MV-4-11 (cell line): ENCODE measurements at regions not wholly inside any gene's neighbourhood (a gene's known extent, or its start where the extent isn't known, plus 50 kb on each side); places are given as distances from the start of the nearest gene placed in this dataset.
A peak's percentile ranks its signal among the peaks of the same experiment; 100 is the strongest.
"Not testable (repeated sequence)": the region's sequence is repeated elsewhere in the genome, so short reads cannot be mapped to it uniquely, and the experiment has no call there.

Source experiments
- DNase-seq: peaks from one replicate; lab custom pipeline; 2025; lab: John Stamatoyannopoulos, UW

DNA sequence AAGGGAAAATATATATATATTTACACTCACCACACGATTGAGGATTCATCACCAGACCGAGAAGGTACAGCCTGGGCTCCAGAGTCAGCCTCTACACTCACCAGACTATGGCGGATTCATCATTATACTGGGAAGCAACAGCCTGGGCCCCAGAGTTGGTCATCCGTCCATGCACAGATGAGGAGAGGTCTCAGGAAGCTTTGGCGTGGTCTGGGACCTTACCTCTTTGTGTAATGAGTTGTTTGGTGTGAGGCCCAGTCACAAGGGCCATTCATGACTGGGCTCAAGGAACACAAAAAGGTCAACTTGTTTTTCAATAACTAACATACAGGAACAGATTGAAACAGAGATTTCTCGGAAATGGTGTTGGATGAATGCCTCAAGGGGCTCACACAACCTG, 926.1 kb downstream of the FAM133A start:
- no peak for DNase-seq

DNA sequence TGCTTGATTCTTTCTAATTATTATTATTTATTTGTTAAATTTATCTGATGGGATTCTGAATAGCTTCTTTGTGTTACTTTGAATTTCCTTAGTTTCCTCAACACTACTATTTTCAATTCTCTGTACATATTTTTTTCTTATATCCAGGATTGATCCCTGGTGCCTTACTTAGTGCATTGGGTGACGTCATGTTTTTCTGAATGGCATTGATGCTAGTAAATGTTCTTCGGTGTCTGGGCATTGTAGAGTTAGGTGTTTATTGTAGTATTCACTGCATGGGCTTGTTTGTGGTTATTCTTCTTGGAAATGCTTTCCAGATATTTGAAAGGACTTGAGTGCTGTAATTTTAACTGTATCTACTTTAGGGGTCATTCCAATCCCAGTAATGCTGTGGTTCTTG, 938.1 kb downstream of the FAM133A start:
- DNase-seq = no peak

DNA sequence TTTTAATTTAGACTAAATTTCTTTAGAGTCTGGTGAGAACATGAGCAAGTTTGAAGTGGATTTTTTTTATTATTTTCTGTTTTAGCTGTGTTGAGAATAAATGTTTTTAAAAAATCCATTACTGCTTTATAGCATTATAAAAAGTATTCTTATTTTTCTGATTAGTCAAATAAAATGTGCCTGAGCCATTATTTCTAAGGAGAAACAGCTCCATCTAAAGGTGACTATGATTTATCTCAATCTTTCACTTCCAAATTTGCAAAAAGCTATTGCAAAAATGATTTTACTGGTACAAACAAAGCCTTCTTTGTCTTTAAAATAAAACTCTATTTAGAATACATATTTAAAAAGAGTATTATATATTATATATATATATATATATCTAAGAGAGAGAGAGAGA, 959.2 kb downstream of the FAM133A start:
- DNase-seq = no peak

DNA sequence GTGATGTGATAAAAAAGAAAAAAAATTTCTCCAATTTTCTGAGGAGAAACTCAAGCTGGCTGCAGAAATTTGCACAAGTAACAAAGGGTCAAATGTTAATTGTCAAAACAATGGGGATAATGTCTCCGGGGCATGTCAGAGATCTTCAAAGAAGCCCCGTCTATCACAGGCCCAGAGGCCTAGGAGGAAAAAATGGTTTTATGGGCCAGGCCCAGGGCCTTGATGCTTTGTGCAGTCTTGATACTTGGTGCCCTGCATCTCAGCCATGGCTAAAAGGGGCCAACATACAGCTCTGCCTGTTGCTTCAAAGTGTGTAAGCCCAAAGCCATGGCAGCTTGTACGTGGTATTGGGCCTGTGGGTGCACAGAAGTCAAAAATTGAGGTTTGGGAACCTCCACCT, 961.0 kb downstream of the FAM133A start:
- no peak for DNase-seq

DNA sequence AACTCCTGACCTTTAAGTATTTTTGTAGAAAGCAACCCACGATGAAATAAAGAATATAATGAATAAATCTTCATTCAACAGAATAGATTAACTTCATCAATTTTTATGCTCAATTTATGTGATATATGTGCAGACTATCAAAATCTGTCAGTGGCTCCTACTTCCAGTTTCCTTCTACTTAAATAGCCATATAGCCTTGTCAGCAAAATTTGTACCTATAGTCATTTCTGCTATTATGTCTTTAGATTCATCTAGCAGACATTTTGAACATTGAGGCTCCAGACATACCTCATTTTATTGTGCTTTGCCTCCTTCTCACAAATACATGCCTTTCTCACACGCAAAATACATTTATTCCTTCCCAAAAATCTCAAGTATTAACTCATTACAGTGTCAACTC, 971.7 kb downstream of the FAM133A start:
- DNase-seq = no peak

DNA sequence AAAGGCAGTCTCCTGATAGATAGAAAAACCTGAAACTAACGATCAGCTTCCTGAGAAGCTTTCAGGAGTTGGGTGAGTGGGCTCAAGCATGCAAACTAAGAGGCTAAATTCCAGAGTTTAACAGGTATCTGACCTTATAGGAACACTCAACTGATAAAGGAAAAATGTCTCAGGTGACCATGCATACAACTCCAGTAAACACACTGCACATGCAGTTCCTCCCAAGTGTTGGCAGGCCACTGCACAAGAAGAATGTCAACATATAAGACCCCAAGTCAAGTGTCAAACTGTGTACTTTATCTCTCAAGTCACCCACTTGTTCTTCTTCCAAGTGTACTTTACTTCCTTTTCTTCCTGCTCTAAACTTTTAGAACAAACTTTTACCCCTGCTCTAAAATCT, 981.2 kb downstream of the FAM133A start:
- DNase-seq = no peak

DNA sequence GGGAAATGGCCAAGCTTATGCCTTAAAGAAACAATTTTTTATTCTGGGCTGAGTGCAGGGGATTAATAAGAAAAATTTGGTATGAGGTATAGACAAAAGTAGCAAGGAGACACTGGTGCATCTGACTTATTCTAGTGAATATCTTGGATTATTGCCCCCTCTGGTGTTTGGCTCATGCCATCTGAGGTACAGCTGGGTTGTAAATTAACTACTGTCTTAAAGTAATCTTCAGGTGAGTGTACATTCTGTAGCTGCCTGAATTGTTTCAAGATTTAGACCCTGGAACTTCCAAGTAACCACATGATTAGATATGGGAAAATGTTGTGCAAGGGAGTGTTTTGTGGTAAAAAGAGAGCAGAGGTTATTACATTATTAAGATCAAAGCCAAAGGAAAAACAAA, 988.7 kb downstream of the FAM133A start:
- DNase-seq = no peak

DNA sequence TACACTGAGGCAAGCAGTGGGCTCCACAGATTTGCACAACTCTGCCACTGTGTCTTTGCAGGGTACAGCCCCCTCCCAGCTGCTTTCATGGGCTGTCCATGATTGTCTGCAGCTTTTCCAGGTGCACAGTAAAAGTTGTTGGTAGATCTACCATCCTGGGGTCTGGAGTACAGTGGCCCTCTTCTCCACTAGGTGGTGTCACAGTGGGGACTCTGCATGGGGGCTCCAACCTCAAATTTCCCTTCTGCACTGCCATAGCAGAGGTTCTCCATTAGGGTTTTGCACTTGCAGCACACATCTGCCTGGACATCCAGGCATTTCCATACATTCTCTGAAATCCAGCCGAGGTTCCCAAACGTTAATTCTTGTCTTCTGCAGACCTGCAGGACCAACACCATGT, 1002.3 kb downstream of the FAM133A start:
- no peak for DNase-seq

DNA sequence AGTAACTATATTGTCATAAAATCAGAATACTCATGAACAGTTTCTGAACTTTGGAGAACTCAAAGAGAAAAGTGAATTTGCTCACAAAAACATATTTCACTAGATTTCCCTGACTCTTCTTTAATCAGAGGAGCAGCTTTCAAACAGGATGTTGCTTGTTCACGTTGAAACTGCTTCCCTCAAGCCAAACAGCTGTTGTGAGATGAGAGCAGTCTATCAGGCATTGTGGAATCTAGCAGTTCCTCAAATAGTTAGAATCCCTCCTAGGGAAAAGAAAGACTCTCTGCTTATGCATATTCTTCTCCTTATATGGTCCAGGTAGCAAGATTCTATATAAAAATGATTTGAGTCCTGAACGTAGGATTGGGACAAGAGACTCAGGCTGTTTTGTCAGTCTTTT, 1012.1 kb downstream of the FAM133A start:
- DNase-seq = no peak

DNA sequence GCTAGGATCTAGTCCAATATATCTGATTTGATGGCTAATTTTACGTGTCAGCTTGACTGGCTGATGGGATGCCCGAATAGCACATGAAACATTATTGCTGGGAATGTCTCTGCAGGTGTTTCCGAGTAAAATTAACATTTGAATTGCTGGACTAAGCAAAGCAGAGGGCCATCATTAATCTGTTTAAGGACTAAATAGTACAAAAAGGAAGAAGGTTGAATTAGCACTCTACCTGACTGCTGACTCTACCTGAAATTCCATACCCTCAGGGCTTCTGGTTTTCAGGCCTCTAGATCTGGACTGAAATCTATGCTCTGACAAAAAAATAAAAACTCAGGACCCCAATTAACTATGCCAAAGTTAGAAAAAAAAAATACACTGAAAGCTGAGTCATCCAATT, 1021.9 kb downstream of the FAM133A start:
- no peak for DNase-seq

DNA sequence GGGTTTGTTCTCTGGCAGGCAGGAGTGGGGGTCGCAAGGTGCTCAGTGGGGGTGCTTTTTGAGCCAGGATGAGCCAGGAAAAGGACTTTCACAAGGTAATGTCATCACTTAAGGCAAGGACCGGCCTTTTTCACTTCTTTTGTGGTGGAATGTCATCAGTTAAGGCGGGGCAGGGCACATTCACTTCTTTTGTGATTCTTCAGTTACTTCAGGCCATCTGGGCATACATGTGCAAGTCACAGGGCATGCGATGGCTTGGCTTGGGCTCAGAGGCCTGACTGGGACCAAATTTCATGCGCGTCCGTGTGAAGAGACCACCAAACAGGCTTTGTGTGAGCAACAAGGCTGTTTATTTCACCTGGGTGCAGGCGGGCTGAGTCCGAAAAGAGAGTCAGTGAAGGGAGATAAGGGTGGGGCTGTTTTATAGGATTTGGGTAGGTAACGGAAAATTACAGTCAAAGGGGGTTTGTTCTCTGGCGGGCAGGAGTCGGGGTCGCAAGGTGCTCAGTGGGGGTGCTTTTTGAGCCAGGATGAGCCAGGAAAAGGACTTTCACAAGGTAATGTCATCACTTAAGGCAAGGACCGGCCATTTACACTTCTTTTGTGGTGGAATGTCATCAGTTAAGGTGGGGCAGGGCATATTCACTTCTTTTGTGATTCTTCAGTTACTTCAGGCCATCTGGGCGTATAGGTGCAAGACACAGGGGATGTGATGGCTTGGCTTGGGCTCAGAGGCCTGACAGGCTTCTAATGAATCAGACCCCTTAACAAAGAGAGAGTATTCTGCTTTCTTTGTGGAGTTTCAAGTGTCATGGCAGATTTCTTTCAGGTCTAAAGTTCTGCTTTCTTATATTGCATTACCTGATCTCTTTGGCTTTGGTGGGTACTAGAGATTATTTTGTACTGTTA, 1030.6 kb downstream of the FAM133A start:
- not testable (repeated sequence) for DNase-seq

DNA sequence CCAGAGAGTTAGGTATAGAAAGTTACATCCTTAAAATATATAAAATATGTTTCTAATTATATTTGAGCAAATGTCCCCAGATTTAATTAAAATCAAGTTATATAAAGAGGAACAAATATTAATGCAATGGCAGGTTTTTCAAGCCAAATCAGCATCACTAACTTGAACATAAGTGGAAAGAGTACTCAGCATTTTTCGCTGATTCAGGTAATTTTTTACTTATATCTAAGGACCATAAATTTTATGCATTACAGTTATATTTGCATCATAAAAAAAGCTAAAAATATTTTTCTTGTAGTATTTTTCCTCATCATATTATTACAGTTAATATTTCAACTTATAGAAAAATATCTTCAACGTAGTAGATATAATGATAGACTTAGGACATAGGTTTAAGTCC, 1047.4 kb downstream of the FAM133A start:
- no peak for DNase-seq

DNA sequence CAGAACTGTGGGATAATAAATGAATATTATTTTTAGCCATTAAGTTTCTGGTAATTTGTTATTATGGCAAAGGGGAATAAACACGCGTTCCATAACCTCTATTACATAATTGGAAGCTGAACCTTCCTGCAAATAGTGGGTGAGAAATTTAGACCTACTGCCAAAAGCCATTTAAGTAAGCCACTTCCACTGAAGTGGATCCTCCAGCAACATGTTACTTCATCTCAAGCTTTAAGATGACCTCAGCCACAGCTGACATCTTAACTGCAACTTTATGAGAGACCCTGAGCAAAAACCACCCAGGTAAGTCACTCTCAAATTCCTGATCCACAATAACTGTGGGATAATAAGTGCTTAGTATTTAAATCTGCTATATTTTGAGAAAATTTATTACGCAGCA, 1048.6 kb downstream of the FAM133A start:
- DNase-seq = no peak

DNA sequence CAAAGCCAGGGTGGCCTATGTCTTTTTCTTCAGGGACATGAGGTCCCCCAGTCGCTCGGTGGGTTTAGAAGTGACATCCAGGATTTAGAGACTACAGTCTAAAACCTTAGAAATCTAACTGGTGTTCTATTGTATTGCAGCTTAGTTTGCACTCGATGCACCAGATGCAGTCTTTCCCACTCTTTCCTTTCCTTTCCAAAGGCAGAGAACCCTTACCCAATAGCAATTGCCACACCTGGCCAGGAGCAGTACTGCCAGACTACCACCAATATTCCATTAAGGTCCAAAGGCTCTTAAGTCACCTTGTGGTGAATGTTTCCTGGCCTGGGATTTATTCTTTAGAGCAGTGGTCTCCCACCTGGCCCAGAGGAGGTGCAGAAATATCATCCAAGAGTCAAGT, 1068.8 kb downstream of the FAM133A start:
- DNase-seq = no peak

DNA sequence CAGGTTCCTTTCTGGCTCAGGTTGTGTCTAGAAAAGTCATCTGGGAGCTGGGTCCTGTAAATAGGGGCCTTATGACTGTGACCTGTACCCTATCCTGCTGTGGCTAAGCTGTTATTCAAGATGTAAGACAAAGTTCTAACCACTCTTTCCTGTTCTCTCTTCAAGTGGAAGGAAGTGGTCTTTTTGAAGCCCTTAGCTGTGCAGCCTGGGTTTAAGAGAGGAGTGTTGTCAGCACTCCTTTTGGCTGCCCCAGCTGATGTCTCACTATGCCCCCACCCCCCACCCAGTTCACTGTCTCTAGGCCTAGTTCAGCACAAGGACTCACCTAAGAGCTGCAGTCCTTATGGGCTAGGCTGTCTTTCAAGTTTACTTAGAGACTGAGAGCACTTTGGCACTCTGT, 1069.5 kb downstream of the FAM133A start:
- peak; percentile 39 for DNase-seq

DNA sequence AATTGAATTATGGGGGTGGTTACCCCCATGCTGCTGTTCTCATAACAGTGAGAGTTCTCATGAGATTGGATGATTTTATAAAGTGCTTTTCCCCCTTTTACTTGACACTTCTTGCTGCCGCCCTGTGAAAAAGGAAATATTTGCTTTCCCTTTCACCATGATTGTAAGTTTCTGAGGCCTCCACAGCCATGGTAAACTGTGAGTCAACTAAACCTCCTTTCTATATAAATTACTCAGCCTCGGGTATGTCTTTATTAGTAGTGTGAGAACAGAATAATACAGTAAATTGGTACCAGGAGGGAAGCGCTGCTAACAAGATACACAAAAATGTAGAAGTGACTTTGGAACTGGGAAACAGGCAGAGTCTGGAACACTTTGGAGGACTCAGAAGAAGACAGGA, 1070.8 kb downstream of the FAM133A start:
- no peak for DNase-seq

DNA sequence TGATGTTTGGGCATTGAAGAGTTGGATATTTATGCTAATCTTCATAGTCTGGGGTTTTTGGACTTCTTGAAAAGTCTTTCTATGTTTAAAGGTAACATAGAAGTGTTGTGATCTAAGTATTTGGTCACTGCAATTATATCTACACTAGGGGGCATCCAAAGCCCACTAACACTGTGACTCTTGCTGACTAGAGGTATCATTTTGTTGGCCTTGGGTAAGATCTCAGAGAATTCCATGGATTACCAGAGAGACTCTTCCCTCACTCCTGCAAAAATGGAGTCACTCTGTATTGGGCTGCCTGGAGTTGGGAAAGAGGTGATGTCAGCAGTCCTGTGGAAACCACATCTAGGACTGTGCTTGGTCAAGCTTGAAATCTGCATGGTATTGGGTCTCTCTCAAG, 1077.6 kb downstream of the FAM133A start:
- no peak for DNase-seq

DNA sequence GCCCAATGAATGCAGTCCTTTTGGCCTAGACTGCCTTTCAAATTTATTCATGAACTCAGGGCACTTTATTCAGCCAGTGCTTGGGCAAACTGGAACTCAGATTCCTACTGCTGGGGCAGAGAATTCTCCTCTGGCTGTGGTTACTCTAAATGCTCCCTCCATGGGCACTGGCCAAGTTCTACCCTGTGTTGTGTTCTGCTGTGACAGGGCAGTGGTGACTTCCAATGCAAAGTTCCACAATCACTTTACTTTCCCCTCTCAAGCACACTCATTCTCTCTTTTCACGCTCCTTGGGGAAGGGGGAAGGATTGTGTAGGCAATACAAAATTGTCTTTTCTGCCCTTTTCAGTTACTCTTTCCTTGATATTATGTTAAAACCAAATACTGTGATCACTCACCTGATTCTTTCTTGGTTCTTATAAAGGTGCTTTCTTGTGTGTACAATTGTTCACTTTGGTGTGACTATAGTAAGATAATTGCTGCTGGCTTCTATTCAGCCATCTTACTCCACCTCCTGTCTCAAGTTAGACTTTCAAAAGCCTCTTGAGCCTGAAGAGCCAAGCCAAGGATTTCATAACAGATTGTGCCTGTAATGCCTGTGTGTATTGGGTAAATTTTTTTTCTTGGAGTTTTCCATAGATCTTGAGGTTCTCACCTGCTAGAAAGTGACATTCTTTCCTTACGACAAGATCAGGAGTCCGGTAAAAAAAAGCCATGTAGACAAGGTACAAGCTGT, 1078.6 kb downstream of the FAM133A start:
- DNase-seq = no peak

DNA sequence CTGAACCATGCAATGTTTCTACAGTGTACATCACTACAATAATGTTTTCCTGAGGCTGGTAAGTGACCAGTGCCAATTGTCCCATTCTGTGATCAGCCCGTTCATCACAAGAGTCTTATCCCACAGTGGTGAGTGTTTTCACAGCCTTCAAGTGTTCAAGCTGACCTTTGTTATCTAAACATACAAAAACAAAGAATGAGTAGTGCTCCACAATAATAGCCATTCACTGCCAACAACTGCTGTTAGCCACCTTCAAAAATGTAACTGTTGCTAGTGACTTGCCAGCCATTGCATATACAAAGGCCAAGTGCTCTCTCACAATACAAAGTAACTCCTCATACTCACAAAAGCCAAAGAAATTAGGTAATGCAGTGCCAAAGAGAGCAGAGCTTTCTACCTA, 1084.1 kb downstream of the FAM133A start:
- no peak for DNase-seq

DNA sequence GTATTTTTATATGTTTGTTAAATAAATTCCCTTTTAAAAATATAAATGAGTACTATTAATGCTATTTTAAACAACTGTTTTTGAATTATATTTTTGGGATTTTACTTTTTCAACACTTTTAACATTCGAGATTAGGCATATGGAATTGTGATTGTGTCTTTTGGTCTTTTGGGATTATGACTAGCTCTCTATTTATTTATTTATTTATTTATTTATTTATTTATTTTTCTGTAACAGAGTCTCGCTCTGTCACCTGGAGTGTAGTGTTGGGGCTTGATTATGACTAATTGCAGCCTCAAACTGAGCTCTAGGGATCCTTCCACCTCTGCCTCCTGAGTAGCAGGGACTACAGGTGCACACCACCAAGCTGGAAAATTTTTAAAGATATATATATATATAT, 1101.6 kb downstream of the FAM133A start:
- DNase-seq = no peak

DNA sequence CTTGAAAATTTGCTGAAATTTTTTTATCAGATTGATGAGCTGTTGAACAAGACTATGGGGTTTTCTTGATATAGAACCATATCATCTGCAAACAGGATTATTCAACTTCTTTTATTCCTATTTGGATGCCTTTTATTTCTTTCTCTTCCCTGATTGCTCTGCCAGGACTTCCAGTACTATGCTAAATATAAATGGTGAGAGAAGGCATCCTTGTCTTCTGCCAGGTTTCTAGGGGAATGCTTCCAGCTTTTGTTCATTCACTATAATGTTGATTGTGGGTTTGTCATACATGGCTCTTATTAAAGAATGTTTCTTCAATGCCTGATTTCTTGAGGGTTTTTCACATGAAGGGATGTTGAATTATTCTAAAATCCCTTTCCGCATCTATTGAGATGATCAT, 1139.5 kb downstream of the FAM133A start:
- no peak for DNase-seq

DNA sequence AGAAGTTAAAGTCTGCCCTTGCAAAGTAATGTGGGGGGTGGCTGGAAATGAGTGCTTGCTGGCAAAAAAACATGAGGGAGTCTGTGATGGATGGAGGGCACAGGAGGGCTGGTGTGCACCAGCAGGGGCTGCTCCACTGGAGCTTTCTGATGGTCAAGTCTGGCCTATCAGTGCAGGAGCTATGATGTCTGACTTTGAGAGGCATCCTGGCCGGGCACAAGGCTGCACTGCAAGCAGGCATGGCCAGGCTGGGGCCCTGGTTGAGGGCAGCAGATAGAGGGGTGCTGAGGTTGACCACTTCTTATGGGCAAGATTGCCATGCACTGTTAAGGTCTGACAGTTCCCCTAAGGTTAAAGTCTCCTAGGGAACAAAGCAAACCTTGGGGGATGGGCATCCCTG, 1140.2 kb downstream of the FAM133A start:
- no peak for DNase-seq

DNA sequence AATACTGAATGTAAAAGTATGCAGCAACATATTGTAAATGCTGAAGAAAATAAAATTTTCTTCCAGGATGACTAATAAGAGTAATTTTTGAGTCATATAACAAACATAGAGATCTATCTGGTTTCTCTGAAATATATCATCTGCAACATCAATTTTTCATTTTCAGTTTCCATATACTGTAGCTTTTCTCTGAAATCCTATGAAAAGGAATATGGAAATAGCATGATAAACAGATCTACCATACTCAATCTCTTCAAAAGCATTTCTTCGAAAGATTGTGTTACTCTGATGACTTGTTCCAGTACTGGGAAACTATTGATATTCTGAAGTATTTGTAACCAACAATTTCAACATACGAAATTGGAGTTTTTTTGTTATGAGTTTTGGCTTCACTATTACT, 1156.7 kb downstream of the FAM133A start:
- DNase-seq = no peak

DNA sequence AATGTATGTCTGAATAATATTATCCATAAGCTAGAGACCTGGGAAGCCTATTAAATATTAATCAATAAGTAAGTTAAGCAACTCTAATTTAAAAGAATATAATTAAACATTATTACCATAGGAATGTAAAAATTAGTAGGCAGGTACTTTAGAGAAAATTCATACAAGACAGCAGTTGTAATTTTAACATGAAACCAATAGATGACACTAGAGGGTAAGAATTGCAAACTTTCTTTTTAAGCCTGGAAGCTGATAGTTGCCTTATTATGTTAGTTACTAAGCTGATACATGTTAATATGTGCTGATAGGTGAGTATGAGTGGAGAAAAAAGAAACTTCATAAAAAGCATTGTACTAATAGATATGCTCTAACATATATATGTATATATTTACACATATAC, 1157.4 kb downstream of the FAM133A start:
- no peak for DNase-seq
